HUDEP-2 (cell line): ENCODE measurements at regions not wholly inside any gene's neighbourhood (a gene's known extent, or its start where the extent isn't known, plus 50 kb on each side); places are given as distances from the start of the nearest gene placed in this dataset.
A peak's percentile ranks its signal among the peaks of the same experiment; 100 is the strongest.

Experiments used
- DNase-seq, 76 experiments: peaks; one replicate each; lab custom pipeline; 2025; ENCODE audit not compliant: unreplicated experiment in 76 of 76; lab: John Stamatoyannopoulos, UW

DNA sequence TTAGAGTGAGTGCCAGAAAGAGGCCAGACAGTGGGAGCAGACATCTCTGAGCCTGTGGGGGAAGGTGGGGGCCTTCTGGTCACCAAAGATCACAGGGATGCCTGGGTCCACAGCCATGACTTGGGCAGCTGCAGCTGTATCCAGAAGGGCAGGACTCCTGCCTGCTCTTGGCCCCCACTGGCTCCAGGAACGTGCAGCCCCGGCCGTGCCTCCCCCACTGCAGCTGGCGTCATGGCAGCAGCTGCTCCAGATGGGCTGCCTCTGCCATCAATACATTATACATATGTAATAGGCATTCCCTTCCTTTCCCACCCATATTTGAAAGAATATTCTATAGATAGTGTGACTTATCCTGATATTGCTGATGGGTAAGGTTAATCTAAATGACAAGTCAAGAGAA, 195.5 kb upstream of the SNX19 start:
- no peak for DNase-seq

DNA sequence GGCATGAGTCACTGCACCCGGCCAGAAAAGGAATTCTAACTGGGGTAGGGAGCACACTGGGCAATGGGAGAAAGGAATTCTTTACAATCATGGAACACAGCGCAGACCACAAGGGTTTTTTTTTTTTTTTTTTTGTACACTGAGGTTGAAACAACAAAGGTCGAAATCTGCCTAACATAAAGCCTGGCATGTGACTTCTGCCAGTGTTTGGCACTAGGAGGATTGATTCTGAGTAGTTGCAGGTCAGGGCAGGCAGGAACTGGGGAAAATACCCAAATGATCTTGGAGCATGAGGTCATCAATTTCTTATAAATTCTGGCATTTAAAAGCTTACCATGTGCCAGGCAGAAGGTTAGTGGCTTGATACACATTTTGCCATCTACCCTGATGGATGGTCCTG, 202.0 kb upstream of the SNX19 start:
- no peak for DNase-seq

DNA sequence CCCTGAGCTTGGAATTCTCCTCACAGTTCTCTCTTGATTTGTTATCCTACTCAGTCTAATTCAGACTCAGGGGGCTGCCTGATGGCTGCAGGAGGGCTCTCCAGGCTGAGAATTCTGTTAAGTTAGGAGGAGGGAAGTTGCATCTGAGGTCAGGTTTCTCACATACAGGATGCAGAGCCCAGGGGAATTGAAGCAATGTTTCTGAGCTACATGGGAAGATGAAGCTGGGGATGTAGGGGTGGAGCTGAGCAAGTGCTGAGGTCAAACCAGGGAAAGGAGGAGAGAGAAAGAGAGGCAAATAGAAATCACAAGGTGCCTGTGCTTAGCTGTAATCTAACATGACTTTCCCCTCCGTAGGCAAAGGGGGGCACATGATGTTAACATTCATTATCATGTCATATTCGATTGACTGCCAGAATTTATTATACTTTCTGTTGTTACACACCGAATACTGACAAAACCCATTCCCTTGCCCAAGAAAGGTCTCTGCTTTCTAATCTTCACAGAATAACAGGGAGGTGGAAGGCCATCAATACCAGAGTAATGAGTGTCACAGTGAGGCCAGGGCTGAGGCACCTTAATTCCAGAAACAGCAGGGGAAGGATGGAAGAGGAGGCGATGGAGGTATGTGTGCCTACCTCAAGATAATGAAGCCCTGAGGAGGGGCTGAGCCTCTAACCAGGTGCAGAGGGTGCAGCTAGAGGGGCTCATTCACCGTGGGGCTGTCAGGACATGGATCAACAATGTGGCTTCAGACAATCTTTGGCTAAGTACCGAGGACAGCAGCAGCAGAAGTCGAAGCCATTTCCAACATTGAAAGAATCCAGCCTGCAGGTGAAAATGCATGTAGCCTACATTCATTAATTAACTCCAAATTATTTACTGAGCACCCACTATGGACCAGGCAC, 205.4 kb upstream of the SNX19 start:
- no peak for DNase-seq

DNA sequence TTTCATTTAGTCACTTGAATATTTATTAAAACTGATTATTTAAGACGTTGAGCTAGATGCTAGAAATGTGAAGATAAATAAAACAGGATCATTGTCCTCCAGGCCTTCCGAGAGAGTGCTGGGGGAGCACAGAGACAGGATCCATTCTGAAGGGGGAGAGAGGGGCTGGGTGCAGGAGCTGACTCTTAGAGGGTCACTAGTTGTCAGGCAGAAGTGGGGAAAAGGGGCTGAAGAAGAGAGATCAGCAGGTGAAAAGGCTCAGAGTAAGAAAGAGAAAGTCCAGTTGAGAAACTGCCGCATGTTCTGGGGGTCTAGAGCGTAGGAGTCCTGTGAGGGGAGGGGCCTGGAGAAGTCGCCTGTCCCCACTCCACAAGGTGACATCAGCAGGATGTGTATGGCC, 206.2 kb upstream of the SNX19 start:
- DNase-seq: peak in 1 of 76 experiments; percentile 2

DNA sequence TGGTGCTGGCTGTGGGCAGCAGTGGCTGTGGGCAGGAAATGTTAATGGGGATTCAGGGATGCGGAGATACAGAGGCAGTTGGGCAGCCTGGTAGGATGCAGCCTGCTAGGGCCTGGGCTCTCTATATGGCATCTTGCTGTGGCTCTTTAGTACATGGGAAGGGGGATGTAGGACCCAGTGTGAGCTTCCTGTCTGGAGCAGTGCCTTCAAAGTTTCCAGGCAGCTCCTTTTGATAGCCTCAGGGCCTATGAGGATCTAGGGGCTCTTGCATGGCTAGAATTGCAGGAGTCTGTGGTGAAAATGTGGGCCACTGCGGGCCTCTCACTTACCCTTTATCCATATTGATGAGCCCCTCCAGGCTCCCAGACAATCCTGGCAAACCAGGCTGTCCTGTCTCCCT, 213.2 kb upstream of the SNX19 start:
- no peak for DNase-seq

DNA sequence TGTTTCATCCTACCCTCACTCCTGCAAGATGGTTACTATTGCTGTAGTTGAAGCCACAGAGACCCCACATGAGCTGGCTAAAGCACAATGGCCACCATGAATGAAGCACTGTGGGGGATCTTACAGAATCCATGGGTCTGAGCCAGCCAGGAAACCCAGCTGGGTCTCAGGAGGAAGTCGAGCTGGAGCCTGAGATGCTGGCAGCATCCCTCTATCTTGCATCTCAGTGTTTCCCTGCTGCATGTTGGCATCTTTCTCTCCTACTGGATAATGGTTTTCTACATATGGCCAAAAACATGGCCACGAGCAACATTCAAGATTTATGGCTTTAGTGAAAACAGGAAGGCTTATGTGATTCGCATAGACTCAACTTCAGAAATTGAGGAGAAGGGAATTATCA, 219.3 kb upstream of the SNX19 start:
- DNase-seq: no peak

DNA sequence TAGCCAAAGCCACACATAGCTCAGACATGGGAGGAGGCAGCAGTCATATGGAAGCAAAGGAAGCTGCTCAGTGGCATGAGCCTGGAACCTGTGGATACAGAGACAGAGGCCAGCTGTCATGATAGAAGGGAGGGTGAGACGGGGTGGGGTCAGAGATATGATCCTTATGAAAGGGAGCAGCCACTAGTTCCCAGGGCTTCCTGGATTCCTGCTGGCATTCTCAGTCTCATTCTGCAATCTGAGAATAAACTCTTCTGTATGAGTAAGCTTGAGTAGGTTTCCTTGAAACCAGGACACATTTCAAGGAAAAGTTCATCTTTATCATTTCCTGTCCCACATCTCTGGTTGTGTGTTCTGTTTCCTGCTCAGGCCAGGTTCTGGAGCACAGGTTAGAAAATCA, 220.2 kb upstream of the SNX19 start:
- DNase-seq: no peak

DNA sequence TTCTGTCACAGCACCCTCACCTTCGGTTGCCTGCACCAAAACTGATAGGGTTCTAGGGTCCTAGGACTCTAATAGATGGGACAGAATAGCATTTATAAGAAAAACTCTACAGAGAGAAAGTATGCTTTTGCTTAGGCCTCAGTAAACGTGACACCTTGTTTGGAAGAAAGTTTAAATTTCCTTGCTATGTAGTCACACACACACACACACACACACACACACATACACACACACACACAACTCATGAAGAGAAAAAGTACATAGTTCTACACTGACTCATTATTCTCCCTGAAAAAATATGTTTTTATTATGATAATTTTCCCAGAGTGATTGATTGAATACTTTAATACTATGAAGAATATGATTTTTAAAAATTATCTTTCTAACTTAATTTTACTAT, 220.8 kb upstream of the SNX19 start:
- DNase-seq: no peak

DNA sequence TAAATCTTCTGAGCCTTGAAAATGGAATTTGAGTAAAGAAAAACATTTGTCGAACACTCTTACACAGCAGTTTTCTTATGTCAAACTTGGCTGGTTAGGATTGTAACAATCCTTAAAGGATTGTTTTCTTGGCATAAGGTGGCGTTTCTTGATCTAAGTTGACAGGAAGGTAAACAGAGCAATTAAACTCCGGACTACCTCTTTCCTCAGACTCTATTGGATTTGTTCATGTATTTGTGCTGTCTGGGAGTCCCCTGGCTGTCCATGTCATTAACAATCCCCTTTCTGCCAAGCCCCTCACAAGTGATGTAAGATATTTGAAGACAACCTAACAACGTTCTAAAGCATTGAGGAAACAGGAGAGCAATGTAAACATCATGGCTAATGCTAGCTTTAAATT, 222.5 kb upstream of the SNX19 start:
- no peak for DNase-seq

DNA sequence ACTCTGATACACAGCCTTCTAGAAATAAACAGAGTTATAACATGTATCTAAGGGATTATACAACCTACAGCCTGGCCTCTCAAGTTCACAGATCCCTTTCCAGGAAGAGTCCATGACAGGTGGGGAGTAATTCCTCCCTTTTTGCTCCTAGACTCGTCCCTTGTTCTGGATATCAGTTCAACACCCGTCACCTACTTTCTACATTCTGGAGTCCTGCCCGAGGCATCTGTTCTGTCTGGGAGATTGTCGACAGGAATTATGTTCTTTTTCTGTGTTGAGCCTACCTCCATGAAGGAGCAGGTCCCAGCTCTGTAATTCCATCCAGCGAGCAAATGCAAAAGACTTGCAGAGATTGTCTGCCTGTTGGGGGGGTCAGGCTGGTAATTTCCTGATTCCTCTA, 224.6 kb upstream of the NTM start:
- no peak for DNase-seq

DNA sequence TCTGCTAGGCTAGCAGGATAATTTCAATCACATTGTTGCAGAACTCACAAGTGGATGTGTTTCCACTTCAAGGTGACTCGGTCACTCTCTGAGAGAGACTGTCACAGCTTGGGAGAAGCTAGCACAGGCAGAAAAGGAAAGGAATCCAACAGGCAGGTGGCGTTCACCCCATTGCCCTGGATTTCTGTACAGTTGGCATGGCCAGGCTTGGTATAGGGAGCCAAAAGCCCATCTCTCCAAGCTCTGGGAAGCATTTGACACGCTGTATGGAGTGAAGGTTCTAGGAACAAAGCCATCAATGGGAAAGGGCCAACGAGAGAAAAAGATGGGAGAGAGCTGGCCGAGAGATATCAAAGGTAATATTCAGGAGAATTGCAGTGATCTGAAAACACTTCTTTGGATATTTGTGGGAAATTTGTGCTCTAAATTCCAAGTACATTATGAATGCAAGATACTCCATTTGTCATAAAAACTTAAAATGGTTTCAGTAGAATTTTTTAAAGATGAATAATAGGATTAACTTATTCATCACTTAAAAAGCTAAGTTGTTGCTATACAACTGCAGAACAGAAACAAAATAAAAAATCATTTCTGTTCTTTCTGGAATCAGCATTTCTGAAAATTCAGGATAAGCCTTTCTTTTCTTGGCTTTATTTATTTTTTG, 223.5 kb upstream of the NTM start:
- DNase-seq: no peak

DNA sequence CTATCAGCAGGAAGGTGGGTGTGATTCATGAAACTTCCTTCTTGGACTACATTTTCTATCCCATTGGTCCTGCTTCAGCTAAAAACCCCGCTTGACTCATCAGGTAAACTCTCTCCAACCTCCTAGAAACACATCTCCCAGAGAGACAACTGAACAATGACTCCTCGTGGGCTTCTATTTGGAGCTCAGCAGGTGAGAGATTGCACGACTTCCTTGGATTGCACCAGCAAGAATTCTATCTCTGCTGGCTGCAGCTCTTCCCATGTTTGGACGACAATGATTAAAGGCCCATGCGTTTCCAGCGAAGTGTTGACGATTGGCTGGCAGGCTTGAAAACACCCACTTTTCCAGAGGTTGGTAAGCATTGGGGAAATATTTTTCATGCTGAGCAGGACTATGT, 216.1 kb upstream of the NTM start:
- DNase-seq: no peak

DNA sequence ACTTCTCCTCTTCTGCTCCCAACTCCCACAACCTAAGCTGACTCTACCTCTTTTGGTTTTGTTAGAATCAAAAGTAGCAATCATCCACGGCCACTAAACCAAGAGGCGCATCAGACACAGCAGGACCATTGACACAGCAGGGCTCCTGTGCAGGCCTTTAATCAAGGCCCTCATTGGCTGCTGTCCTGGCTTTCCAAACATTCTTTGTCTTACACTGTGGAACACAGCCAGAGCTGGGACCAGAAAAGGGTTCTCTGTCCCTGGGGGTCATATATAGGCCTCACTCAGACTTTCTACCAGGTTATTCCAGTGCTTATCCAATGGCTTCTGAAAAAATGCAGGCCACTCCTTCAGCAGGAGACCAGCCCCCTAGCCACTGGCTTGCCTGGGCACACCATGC, 212.7 kb upstream of the NTM start:
- DNase-seq: no peak

DNA sequence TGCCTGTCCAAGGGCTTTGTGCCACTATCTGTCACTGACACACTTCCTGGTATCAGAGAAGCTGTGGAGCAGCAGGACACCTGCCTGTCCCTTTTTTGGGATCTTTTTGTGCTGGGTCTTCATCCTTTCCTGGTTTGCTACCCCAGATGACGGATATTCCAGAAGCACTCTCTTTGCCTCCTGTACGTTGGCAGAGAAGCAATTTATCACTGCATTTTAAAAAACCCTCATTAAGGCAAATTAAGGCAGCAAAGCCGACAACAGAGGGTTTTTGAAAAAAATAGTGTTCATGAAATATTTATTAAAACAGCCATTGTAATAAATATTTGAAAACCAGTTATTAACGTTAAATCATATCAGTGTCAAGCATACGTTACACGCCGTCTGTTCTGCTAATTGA, 209.6 kb upstream of the NTM start:
- DNase-seq: no peak

DNA sequence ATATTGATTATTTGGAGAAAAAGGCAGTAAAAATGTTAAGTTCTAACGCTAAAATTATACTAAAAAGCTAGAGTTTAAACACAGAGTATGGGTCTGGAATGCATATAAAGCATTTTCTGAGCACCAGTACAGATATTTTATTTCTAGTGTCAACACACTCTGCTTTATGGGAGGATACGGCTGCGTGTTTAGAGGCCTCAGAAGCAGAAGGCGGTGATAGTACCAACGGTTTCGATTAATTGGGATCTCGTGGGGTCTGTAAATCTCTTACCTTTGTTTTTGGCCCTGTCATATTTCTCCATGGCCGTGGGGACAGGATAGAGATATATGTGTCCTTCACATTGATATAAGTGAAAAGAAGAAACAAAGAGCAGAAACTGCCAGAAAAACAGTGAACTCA, 206.8 kb upstream of the NTM start:
- DNase-seq: no peak

DNA sequence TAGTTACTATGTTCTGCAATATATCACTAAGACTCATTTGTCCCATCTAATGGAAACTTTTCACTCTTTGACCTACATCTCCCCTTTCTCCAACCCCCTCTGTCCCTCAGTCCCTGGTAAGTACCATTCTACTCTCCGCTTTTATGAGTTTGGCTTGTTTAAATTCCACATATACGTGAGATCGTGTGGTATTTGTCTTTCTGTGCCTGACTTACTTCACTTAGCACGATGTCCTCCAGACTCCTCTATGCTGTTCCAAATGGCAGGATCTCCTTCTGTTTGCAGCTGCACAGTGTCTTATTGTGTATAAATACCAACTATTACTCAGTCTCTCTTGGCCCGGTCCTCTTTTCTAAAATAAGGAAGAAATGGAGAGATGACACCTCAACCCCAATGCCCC, 205.4 kb upstream of the NTM start:
- DNase-seq: no peak

DNA sequence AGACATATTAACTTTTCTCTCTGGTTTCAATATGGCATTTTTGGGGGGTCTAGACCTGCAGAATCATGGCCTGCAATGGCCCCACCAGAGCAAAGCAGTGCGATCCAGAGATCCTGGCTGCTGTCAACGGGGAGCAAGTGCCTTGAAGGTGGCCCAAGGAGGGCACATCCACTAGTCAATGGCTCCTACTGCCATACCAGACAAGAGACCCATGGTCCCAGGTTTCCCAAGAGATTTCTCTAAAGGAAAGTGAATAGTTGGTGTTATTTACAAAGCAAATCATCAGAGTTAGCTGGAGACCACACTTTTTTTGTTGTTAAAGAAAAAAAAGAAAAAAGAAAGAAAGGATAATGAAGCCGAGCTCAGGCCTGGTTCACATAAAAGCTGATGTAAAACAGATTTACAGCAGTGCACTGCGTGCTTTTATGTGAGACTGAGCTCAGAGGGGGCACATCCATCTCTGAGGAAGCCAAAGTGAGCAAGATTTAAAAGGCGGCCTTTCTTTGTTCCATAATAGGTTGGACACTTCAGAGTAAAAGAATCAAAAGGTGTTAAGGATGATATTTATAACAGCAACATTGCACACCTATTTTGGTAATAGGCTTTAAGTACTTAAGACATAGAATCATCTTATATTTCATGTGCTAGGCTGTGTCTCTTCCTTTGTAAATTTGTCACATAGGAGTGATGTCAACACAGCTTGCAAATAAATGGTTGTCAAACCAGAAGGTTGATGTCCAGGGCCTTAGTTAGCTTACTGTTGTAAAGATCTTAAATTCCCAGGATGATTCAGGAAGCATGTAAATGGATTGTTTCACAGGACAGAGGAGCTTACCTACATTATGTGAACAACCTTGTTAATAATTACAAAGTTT, 201.3 kb upstream of the NTM start:
- no peak for DNase-seq

DNA sequence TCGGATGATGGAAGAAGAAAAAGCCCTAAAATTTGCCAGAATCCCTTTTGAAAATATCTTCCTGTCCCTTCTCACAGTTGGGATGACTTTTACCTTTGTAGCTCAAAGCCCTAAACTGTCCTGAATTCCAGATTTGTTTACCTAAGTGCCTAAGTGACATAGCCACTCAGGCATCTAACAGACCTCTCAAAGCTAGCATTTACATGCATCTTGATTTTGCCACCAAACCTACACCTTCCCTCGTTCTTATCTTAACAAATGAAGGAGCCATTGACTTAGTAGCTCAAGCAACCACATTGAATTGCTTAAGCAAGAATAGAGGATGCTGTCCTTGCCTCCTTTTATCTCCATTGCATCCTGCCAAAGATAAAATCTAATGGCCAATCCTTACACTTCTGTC, 198.4 kb upstream of the NTM start:
- DNase-seq: no peak

DNA sequence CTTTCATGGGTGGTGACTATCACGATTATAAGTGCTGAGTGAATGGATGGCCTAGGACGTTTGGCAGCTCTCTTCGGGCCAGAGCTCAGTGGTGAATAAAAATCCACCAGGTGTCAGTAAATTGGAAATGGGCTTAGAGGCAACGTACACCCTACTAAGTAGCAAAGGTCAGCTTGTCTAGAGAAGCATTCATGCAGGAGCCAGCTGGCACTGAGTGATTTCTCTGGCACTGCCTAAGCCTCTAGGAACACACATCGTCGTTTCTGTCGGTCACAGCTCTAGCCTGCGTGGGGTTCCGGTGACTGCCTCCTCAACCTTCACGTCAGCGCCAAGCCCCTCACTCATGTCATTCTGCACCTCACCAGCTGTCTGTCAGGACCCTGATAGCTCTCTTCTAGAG, 192.4 kb upstream of the NTM start:
- no peak for DNase-seq

DNA sequence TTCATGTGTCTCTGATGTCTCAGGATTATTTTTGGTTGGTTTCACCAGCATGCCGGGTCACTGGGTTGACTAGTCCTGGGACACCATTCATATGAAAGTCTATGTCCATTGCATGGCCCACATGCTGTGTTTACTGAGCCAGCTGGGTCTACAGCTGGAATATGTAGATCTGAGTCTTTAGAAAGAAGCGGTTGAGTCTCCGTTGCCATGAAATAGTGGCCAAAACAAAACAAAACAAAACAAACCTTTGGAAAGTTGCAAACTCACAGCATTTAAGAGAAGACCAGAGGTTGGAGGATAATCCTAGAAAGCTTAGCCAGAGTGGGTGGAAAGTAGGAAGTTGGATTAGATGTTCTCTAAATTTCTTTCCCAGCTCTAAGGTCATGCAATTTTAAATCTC, 191.8 kb upstream of the NTM start:
- no peak for DNase-seq

DNA sequence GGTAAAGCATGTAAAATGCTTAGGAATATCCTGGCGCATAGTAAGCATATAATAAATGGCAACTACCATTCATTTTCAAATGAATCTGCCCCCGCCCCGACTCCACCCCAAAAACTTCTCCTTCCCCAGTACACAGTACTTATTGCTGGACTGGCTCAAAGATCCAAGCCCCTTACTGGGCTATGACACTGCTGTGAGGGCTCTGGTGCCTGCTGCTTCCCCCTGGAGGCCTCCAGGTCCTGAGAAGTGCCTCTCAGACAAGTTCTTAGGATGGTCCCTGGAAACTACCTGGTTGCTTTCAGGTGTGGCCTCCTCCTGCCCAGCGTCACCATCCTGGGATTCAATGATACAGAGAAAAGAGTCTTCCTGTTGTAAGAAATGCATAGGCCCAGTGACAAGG, 190.6 kb upstream of the NTM start:
- DNase-seq: no peak
